Neuronal stem cell (in vitro differentiated cells): ENCODE measurements at regions not wholly inside any gene's neighbourhood (a gene's known extent, or its start where the extent isn't known, plus 50 kb on each side); places are given as distances from the start of the nearest gene placed in this dataset.

ENCODE experiments used
- DNase-seq: peaks from one replicate; pipeline ENCODE4 v3.0.0-alpha.2; 2013; ENCODE audit warnings: low spot score
- H2AFZ ChIP-seq: one replicate; pipeline ENCODE4 v1.6.1; 2013; ENCODE audit warnings: mild to moderate bottlenecking, low read length, inconsistent platforms
- H2AK5ac ChIP-seq: 2 replicates; pipeline ENCODE4 v1.6.1; 2013; ENCODE audit warnings: low read depth, mild to moderate bottlenecking, inconsistent platforms, low read length, moderate library complexity, mixed read lengths
- H2BK120ac ChIP-seq: 2 replicates; pipeline ENCODE4 v1.6.1; 2013; ENCODE audit warnings: low read depth, mild to moderate bottlenecking, inconsistent platforms, low read length, moderate library complexity, mixed read lengths
- H2BK12ac ChIP-seq: one replicate; pipeline ENCODE4 v1.6.1; 2013; ENCODE audit warnings: low read length, inconsistent platforms
- H2BK15ac ChIP-seq: 2 replicates; pipeline ENCODE4 v1.6.1; 2013; ENCODE audit warnings: mild to moderate bottlenecking, low read length, inconsistent platforms, mixed read lengths
- H2BK5ac ChIP-seq: one replicate; pipeline ENCODE4 v1.6.1; 2013; ENCODE audit warnings: inconsistent platforms, mild to moderate bottlenecking, low read length, moderate library complexity
- H3K14ac ChIP-seq: one replicate; pipeline ENCODE4 v1.6.1; 2013; ENCODE audit warnings: low read length, inconsistent platforms
- H3K18ac ChIP-seq: 2 replicates; pipeline ENCODE4 v1.6.1; 2013; ENCODE audit warnings: low read length, inconsistent platforms
- H3K23ac ChIP-seq: 2 replicates; pipeline ENCODE4 v1.6.1; 2013; ENCODE audit warnings: low read depth, mild to moderate bottlenecking, mixed read lengths, low read length, inconsistent platforms; ENCODE audit not compliant: poor library complexity
- H3K27ac ChIP-seq: replicated peaks from 3 replicates; pipeline ENCODE4 v1.5.1; 2013; ENCODE audit warnings: low read length, inconsistent platforms
- H3K27me3 ChIP-seq, 3 experiments: 2 replicates each; pipeline ENCODE4 v1.6.1; 2013; ENCODE audit warnings: low read length in 3 of 3, mild to moderate bottlenecking in 2 of 3, inconsistent platforms in 1 of 3, low read depth in 1 of 3, mixed read lengths in 1 of 3, moderate library complexity in 1 of 3; ENCODE audit not compliant: control insufficient read depth in 3 of 3, insufficient read depth in 3 of 3
- H3K36me3 ChIP-seq, 2 donors: replicated peaks in 1 of 2; 2 replicates each; pipeline ENCODE4 v1.6.1; 2013; ENCODE audit warnings: low read length in 2 of 2; ENCODE audit not compliant: control insufficient read depth in 2 of 2, insufficient read depth in 2 of 2
- H3K4ac ChIP-seq: 2 replicates; pipeline ENCODE4 v1.6.1; 2013; ENCODE audit warnings: inconsistent platforms, mild to moderate bottlenecking, low read length, moderate library complexity
- H3K4me1 ChIP-seq, 2 donors: 1 replicate in 1 of 2; 2 replicates in 1 of 2; pipeline ENCODE4 v1.6.1; 2013; ENCODE audit warnings: low read length in 2 of 2, low read depth in 1 of 2; ENCODE audit not compliant: control insufficient read depth in 2 of 2, insufficient read depth in 1 of 2
- H3K4me2 ChIP-seq: one replicate; pipeline ENCODE4 v1.6.1; 2013; ENCODE audit warnings: mild to moderate bottlenecking, low read length, inconsistent platforms; ENCODE audit not compliant: insufficient read depth, poor library complexity, severe bottlenecking
- H3K4me3 ChIP-seq, 2 donors: 2 replicates each; pipeline ENCODE4 v1.5.1; 2013; ENCODE audit warnings: low read length in 2 of 2, mild to moderate bottlenecking in 2 of 2, inconsistent platforms in 1 of 2, moderate library complexity in 1 of 2
- H3K79me1 ChIP-seq: one replicate; pipeline ENCODE4 v1.6.1; 2013; ENCODE audit warnings: low read depth, mild to moderate bottlenecking, inconsistent platforms, low read length, moderate library complexity
- H3K9ac ChIP-seq: one replicate; pipeline ENCODE4 v1.6.1; 2013; ENCODE audit warnings: mild to moderate bottlenecking, low read depth, low read length, inconsistent platforms; ENCODE audit not compliant: poor library complexity
- H3K9me3 ChIP-seq, 2 donors: replicated peaks in 1 of 2; 2 replicates each; pipeline versions ENCODE3 to v1.6.1; 2013; ENCODE audit warnings: low read length in 2 of 2, mild to moderate bottlenecking in 2 of 2, inconsistent platforms in 1 of 2, low read depth in 1 of 2, mixed read lengths in 1 of 2, moderate library complexity in 1 of 2; ENCODE audit not compliant: control insufficient read depth in 2 of 2, insufficient read depth in 1 of 2
- H4K8ac ChIP-seq: one replicate; pipeline ENCODE4 v1.6.1; 2013; ENCODE audit warnings: low read depth, mild to moderate bottlenecking, inconsistent platforms, low read length, moderate library complexity
- H4K91ac ChIP-seq: one replicate; pipeline ENCODE4 v1.6.1; 2013; ENCODE audit warnings: low read length, low read depth, mild to moderate bottlenecking, inconsistent platforms; ENCODE audit not compliant: poor library complexity
- WGBS, 2 donors: extraction: QIAGEN DNeasy Blood & Tissue Kit; methylation state at CpG; one replicate each; pipeline ENCODE4 v1.1.7; 2013; ENCODE audit warnings: missing lambda C conversion rate in 2 of 2, mixed read lengths in 1 of 2; ENCODE audit not compliant: insufficient read length in 2 of 2, insufficient replicate concordance in 1 of 2; ENCODE audit errors: extremely low coverage in 2 of 2; 5-methylcytosine and 5-hydroxymethylcytosine counted together

DNA sequence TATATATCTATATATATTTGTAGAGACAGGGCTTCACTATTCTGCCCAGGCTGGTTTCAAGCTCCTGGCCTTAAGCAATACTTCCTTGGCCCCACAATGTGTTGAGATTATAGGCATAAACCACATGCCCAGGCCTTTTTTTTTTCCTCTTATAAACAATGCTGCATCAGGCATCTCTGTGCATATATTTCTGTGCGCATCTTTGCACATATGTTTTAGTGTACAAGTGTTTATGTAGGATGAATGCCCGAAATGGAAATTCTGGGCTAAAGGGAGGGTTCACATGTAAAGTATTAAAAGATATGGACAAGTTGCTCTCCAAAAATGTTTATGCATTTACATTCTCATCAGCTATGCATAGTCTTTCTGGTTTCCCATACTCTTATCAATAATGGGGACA is 183.2 kb upstream of the SPRED2 start:
- no peak overlapping the region for H2BK5ac ChIP-seq
- no peak overlapping the region for H2AK5ac ChIP-seq
- no peak overlapping the region for H3K27ac ChIP-seq
- H2BK12ac ChIP-seq = no peak overlapping the region
- no peak overlapping the region for H3K4ac ChIP-seq
- H3K9ac ChIP-seq = no peak overlapping the region
- no peak overlapping the region for H3K23ac ChIP-seq
- no peaks in the 10 kb centered on the region for H3K36me3 ChIP-seq
- H3K18ac ChIP-seq = no peak overlapping the region
- H4K91ac ChIP-seq = no peak overlapping the region
- no peaks in the 10 kb centered on the region for H3K79me1 ChIP-seq
- H3K27me3 ChIP-seq = peaks cover 0 to 4% (median 0%) of the 10 kb centered on the region in 3 experiments
- no peak overlapping the region for H4K8ac ChIP-seq
- H2BK15ac ChIP-seq = no peak overlapping the region
- no CpG with 5 or more reads among the region's 2 CpGs for WGBS, 2 donors
- no peak for DNase-seq
- H3K9me3 ChIP-seq = no peaks in the 10 kb centered on the region
- no peak overlapping the region for H2BK120ac ChIP-seq
- H3K4me3 ChIP-seq = no peak overlapping the region
- H3K4me1 ChIP-seq = peaks cover 0 to 8% of the 10 kb centered on the region in 2 donors
- no peak overlapping the region for H3K14ac ChIP-seq
- H2AFZ ChIP-seq = no peak overlapping the region
- no peak overlapping the region for H3K4me2 ChIP-seq

GRCh38 chr2:65613968-65614555 is 181.7 kb upstream of the SPRED2 start:
- peaks cover 0 to 8% of the 10 kb centered on the region in 2 donors for H3K4me1 ChIP-seq
- no peaks in the 10 kb centered on the region for H3K27me3 ChIP-seq
- no peak overlapping the region for H2BK120ac ChIP-seq
- no CpG with 5 or more reads among the region's 3 CpGs for WGBS, 2 donors
- no peak overlapping the region for H3K18ac ChIP-seq
- H2AK5ac ChIP-seq = no peak overlapping the region
- no peak overlapping the region for H2BK5ac ChIP-seq
- no peaks in the 10 kb centered on the region for H3K9me3 ChIP-seq
- no peak overlapping the region for H2BK12ac ChIP-seq
- no peak overlapping the region for H2BK15ac ChIP-seq
- no peak overlapping the region for H3K4me2 ChIP-seq
- no peak overlapping the region for H4K91ac ChIP-seq
- H3K79me1 ChIP-seq = no peaks in the 10 kb centered on the region
- H3K4ac ChIP-seq = no peak overlapping the region
- no peak overlapping the region for H4K8ac ChIP-seq
- H3K9ac ChIP-seq = no peak overlapping the region
- H3K23ac ChIP-seq = no peak overlapping the region
- H3K27ac ChIP-seq = no peak overlapping the region
- no peak overlapping the region for H2AFZ ChIP-seq
- no peak overlapping the region for H3K14ac ChIP-seq
- no peaks in the 10 kb centered on the region for H3K36me3 ChIP-seq
- DNase-seq = no peak
- no peak overlapping the region for H3K4me3 ChIP-seq

DNA sequence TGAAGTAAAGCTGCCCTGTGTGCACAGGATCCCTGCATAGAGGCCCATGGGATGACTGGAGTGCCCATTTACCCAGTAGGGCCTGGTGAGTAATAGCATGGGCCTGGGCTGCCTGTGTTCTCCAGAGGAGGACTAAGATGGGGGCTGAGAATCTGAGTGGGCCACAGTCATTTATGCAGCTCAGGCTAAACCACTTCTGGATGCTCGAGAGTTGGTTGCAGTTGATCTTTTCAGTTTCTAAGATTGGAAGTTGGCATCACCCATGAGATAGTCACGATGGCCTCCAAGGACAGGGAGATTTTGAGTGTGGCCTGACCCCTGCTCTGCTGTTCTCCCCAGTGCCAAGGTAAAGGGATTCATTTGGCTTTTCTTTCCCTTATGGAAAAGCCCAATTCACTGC is 179.1 kb upstream of the SPRED2 start:
- Histone ChIP-seq H2AK5ac (no peak overlapping the region), H2BK12ac (no peak overlapping the region), H3K79me1 (no peaks in the 10 kb centered on the region), H3K18ac (peak overlapping the region; percentile 30), H3K4me2 (no peak overlapping the region), H3K23ac (no peak overlapping the region), H4K91ac (no peak overlapping the region), H3K9ac (no peak overlapping the region), H3K27me3 (no peaks in the 10 kb centered on the region), H3K14ac (no peak overlapping the region), H4K8ac (no peak overlapping the region), H3K4me3 (no peak overlapping the region), H2BK120ac (no peak overlapping the region), H2AFZ (no peak overlapping the region), H2BK5ac (no peak overlapping the region), H3K4ac (no peak overlapping the region), H3K9me3 (no peaks in the 10 kb centered on the region), H3K4me1 (peaks cover 11 to 14% of the 10 kb centered on the region in 2 donors), H3K27ac (no peak overlapping the region), H3K36me3 (no peaks in the 10 kb centered on the region), H2BK15ac (peak overlapping the region; percentile 30)
- no CpG with 5 or more reads among the region's 2 CpGs for whole genome bisulfite sequencing, 2 donors
- DNase-seq = no peak

DNA sequence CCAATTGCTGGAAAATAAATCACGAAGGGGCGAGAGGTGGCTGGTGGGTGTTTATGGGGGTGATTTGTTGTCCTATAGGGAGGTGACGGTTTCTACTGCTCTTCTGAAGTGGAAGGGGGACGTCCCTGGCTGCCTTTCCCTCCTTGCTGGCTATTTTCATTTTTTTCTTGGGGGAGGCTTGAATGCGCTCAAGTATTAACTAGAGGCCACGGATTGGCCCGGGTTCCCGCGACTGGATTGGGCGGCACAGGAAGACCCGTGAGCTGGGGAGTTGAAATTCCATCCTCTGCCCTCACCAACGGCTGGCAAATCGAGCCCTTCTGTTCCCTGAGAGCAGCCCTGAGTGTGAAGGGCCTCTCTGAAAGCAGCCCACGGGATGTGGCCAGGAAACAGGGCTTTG is 176.5 kb upstream of the SPRED2 start:
- no peak overlapping the region for H3K9ac ChIP-seq
- no peaks in the 10 kb centered on the region for H3K79me1 ChIP-seq
- H2BK12ac ChIP-seq = no peak overlapping the region
- H2BK5ac ChIP-seq = no peak overlapping the region
- H3K27ac ChIP-seq = no peak overlapping the region
- no peak overlapping the region for H3K18ac ChIP-seq
- no peak overlapping the region for H3K4me2 ChIP-seq
- no peaks in the 10 kb centered on the region for H3K27me3 ChIP-seq
- no CpG with 5 or more reads among the region's 14 CpGs for WGBS, 2 donors
- H2BK120ac ChIP-seq = peak overlapping the region; percentile 93
- H2AFZ ChIP-seq = peak overlapping the region; percentile 44
- no peaks in the 10 kb centered on the region for H3K36me3 ChIP-seq
- no peak overlapping the region for H3K14ac ChIP-seq
- peak overlapping the region; percentile 35 for H3K23ac ChIP-seq
- H3K4ac ChIP-seq = no peak overlapping the region
- DNase-seq = no peak
- no peak overlapping the region for H4K91ac ChIP-seq
- no peaks in the 10 kb centered on the region for H3K9me3 ChIP-seq
- peak overlapping the region; percentile 61 for H2BK15ac ChIP-seq
- H3K4me3 ChIP-seq = no peak overlapping the region
- H3K4me1 ChIP-seq = peaks cover 11 to 14% of the 10 kb centered on the region in 2 donors
- no peak overlapping the region for H2AK5ac ChIP-seq
- H4K8ac ChIP-seq = no peak overlapping the region
